Mesenchymal stem cell (in vitro differentiated cells and primary cell): ENCODE measurements at regions not wholly inside any gene's neighbourhood (a gene's known extent, or its start where the extent isn't known, plus 50 kb on each side); places are given as distances from the start of the nearest gene placed in this dataset.

ENCODE experiments used
- DNase-seq: peaks from one replicate; pipeline ENCODE4 v3.0.0-alpha.2; 2013
- H2AFZ ChIP-seq: one replicate; pipeline ENCODE4 v1.6.1; 2013; ENCODE audit warnings: low read depth, mild to moderate bottlenecking, control low read depth, inconsistent platforms, low read length, moderate library complexity
- H2AK5ac ChIP-seq: 2 replicates; pipeline ENCODE4 v1.6.1; 2013; ENCODE audit warnings: low read length, moderate library complexity, mild to moderate bottlenecking, inconsistent platforms; ENCODE audit not compliant: severe bottlenecking
- H2BK120ac ChIP-seq: one replicate; pipeline ENCODE4 v1.6.1; 2013; ENCODE audit warnings: low read depth, mild to moderate bottlenecking, inconsistent platforms, low read length, moderate library complexity
- H2BK12ac ChIP-seq, 2 experiments: one replicate each; pipeline ENCODE4 v1.6.1; 2013; ENCODE audit warnings: inconsistent platforms in 2 of 2, low read length in 2 of 2, mild to moderate bottlenecking in 2 of 2, moderate library complexity in 2 of 2, control low read depth in 1 of 2
- H2BK15ac ChIP-seq: one replicate; pipeline ENCODE4 v1.6.1; 2013; ENCODE audit warnings: mild to moderate bottlenecking, low read depth, inconsistent platforms; ENCODE audit not compliant: poor library complexity, severe bottlenecking
- H2BK5ac ChIP-seq: 2 replicates; pipeline ENCODE4 v1.6.1; 2013; ENCODE audit warnings: low read depth, mild to moderate bottlenecking, low read length, control low read depth, inconsistent platforms; ENCODE audit not compliant: poor library complexity, severe bottlenecking
- H3K14ac ChIP-seq, 2 experiments: one replicate each; pipeline ENCODE4 v1.6.1; 2013; ENCODE audit warnings: inconsistent platforms in 2 of 2, low read length in 2 of 2, control low read depth in 1 of 2, mild to moderate bottlenecking in 1 of 2, moderate library complexity in 1 of 2
- H3K18ac ChIP-seq, 2 experiments: one replicate each; pipeline ENCODE4 v1.6.1; 2013; ENCODE audit warnings: inconsistent platforms in 2 of 2, low read length in 2 of 2, control low read depth in 1 of 2, low read depth in 1 of 2, mild to moderate bottlenecking in 1 of 2
- H3K23ac ChIP-seq, 2 experiments: one replicate each; pipeline ENCODE4 v1.6.1; 2013; ENCODE audit warnings: inconsistent platforms in 2 of 2, low read length in 2 of 2, mild to moderate bottlenecking in 2 of 2, moderate library complexity in 2 of 2, control low read depth in 1 of 2
- H3K27ac ChIP-seq: 2 replicates; pipeline ENCODE4 v1.5.1; 2013; ENCODE audit warnings: mild to moderate bottlenecking, moderate library complexity, low read length, control low read depth, inconsistent platforms; ENCODE audit not compliant: poor library complexity, severe bottlenecking
- H3K27me3 ChIP-seq, 2 experiments: 2 replicates each; pipeline versions ENCODE4 v1.6.1 to v1.7.0; 2013; ENCODE audit warnings: low read length in 2 of 2, mild to moderate bottlenecking in 2 of 2, moderate library complexity in 2 of 2, control low read depth in 1 of 2, inconsistent platforms in 1 of 2; ENCODE audit not compliant: control insufficient read depth in 1 of 2, insufficient read depth in 1 of 2
- H3K36me3 ChIP-seq, 2 experiments: 2 replicates each; pipeline versions ENCODE4 v1.6.1 to v1.7.0; 2013; ENCODE audit warnings: low read length in 2 of 2, control low read depth in 1 of 2, inconsistent platforms in 1 of 2, low read depth in 1 of 2, mild to moderate bottlenecking in 1 of 2; ENCODE audit not compliant: insufficient read depth in 2 of 2, control insufficient read depth in 1 of 2
- H3K4ac ChIP-seq, 2 experiments: one replicate each; pipeline ENCODE4 v1.6.1; 2013; ENCODE audit warnings: inconsistent platforms in 2 of 2, low read length in 2 of 2, mild to moderate bottlenecking in 2 of 2, moderate library complexity in 2 of 2, control low read depth in 1 of 2, low read depth in 1 of 2
- H3K4me1 ChIP-seq: 2 replicates; pipeline ENCODE4 v1.6.1; 2013; ENCODE audit warnings: low read depth, low read length, control low read depth; ENCODE audit not compliant: control insufficient read depth, insufficient read depth
- H3K4me2 ChIP-seq: 2 replicates; pipeline ENCODE4 v1.6.1; 2013; ENCODE audit warnings: low read length, mild to moderate bottlenecking, inconsistent platforms; ENCODE audit not compliant: poor library complexity, severe bottlenecking
- H3K4me3 ChIP-seq, 2 experiments: 2 replicates each; pipeline versions ENCODE4 v1.5.1 to v1.7.0; 2013; ENCODE audit warnings: low read length in 2 of 2, mild to moderate bottlenecking in 2 of 2, control low read depth in 1 of 2, low read depth in 1 of 2; ENCODE audit not compliant: insufficient read depth in 1 of 2
- H3K79me1 ChIP-seq: replicated peaks from 2 replicates; pipeline ENCODE4 v1.6.1; 2013; ENCODE audit warnings: mild to moderate bottlenecking, control low read depth, low read length, inconsistent platforms; ENCODE audit not compliant: poor library complexity, severe bottlenecking
- H3K9ac ChIP-seq: 2 replicates; pipeline ENCODE4 v1.7.0; 2013; ENCODE audit warnings: mild to moderate bottlenecking, low read length, moderate library complexity
- H3K9me3 ChIP-seq: 2 replicates; pipeline ENCODE4 v1.7.0; 2013; ENCODE audit warnings: mild to moderate bottlenecking, low read length; ENCODE audit not compliant: control insufficient read depth
- H4K8ac ChIP-seq: one replicate; pipeline ENCODE4 v1.6.1; 2013; ENCODE audit warnings: inconsistent platforms, mild to moderate bottlenecking, low read length, moderate library complexity
- H4K91ac ChIP-seq: one replicate; pipeline ENCODE4 v1.6.1; 2013; ENCODE audit warnings: mild to moderate bottlenecking, low read length, inconsistent platforms
- WGBS: methylation state at CpG from one replicate; pipeline ENCODE4 v1.1.7; 2013; ENCODE audit warnings: mixed read lengths; 5-methylcytosine and 5-hydroxymethylcytosine counted together

DNA sequence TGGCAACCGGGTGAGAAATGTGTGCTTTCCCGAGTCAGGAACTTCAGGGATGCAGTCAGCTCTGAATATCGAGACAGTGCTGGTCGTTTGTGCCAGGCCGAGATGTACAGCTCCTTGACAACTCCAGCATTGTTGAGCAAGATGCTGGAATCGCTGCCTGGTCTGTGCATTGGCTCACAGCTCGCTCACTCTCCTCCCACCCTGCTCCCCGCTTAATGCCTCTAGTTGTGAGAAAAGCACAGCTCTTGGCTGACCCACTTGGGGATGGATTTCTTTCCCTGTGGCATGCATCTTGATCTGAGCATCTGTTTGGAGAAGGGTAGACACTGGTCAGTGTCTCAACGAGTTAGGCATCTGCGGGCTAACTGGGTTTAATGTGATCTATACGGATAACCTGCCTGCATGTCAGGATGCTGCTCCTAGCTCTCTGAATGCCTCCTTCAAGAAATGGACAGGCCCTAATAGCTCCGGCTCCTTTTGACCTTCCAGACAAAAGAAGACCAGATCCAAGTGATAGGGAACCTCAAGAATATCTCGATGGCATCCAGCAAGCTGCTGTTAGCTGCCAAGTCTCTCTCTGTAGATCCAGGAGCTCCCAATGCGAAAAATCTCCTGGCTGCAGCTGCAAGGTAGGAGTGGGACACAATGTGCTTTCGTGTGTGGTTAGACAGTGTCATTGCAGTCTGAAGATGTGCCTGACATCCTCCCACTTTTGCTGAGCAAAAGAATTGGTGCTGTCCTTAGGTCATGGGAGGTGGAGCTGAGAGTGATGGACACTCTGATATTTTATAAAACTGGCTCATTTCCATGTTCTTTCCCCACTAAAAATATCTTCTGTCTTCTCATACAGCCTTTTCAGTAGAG, 302.2 kb upstream of the TPM1 start:
- H4K8ac ChIP-seq, result no peak overlapping the region

GRCh38 chr15:62741106-62741505, 301.4 kb upstream of the TPM1 start:
- Histone ChIP-seq H3K9me3 (no peaks in the 10 kb centered on the region), H3K18ac (no peak overlapping the region)
- 100% methylated on average over 2 of the region's 2 CpGs for WGBS

More for the DNA sequence above, 302.2 kb upstream of the TPM1 start:
- no peak overlapping the region for H3K14ac ChIP-seq
- H3K4ac ChIP-seq, result no peak overlapping the region
- no peak overlapping the region for H4K91ac ChIP-seq
- H2AK5ac ChIP-seq, result peak overlapping the region; percentile 25
- no peaks in the 10 kb centered on the region for H3K27me3 ChIP-seq
- 92% methylated on average over 15 of the region's 15 CpGs for WGBS
- H2AFZ ChIP-seq, result no peak overlapping the region
- no peak for DNase-seq
- H3K23ac ChIP-seq, result no peak overlapping the region
- no peaks in the 10 kb centered on the region for H3K9me3 ChIP-seq
- H2BK12ac ChIP-seq, result peak overlapping the region in 1 of 2 experiments; percentile 49
- peaks cover 13 to 42% of the 10 kb centered on the region in 2 experiments for H3K36me3 ChIP-seq
- no peak overlapping the region for H2BK15ac ChIP-seq
- peaks cover 11% of the 10 kb centered on the region for H3K4me1 ChIP-seq
- no peak overlapping the region for H2BK120ac ChIP-seq
- no peak overlapping the region for H3K4me3 ChIP-seq
- no peak overlapping the region for H3K4me2 ChIP-seq
- no peak overlapping the region for H3K27ac ChIP-seq
- H3K9ac ChIP-seq, result no peak overlapping the region
- no peak overlapping the region for H2BK5ac ChIP-seq
- no peak overlapping the region for H3K18ac ChIP-seq
- H3K79me1 ChIP-seq, result no peaks in the 10 kb centered on the region

DNA sequence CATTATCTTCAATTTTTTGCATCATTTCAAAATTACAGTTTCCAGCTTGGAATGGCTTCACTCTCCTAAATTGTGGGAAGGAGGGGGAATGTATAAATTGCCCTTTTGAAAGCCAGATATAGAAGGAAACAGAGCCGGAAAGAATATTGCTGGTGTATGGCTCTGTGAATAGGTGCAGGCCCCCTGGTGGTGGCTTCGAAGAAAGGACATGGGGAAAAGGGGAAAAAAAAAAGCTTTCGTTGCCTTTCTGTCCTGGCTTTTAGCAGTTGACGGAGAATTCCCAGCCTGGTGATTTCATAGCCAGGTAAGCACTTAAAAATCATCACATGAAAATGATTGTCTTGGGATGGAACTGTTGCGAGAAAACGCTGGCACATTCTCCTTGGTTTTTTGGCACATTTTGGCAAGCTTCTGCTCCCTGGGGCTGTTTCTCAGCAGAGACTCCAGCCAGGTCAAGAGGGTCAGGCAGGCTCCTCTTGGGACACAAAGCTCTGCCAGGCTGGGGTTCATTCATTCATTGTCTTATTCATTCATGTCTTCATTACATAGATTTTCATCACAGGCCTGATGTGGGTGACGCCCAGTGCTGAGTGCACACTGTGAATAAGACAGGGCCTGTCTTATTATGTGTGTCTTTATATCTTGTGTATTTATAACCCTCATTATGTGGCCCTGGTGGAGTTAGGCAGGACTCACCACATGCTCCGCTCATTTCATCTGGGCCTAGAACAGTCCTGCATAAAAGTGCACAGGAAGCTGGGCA, 300.0 kb upstream of the TPM1 start:
- H2BK15ac ChIP-seq, result no peak overlapping the region
- H3K18ac ChIP-seq, result peak overlapping the region in 1 of 2 experiments; percentile 7
- H4K91ac ChIP-seq, result no peak overlapping the region
- H3K9ac ChIP-seq, result peak overlapping the region; percentile 85
- no peak overlapping the region for H2BK5ac ChIP-seq
- H2BK120ac ChIP-seq, result no peak overlapping the region
- H3K36me3 ChIP-seq, result peaks cover 4 to 33% of the 10 kb centered on the region in 2 experiments
- no peak overlapping the region for H3K4me2 ChIP-seq
- peaks cover 11% of the 10 kb centered on the region for H3K4me1 ChIP-seq
- peak overlapping the region; percentile 27 for H3K27ac ChIP-seq
- H3K14ac ChIP-seq, result no peak overlapping the region
- H3K9me3 ChIP-seq, result no peaks in the 10 kb centered on the region
- DNase-seq, result peak; percentile 89
- 24% methylated on average over 8 of the region's 8 CpGs for WGBS
- H3K4ac ChIP-seq, result no peak overlapping the region
- H2BK12ac ChIP-seq, result peak overlapping the region in 1 of 2 experiments; percentile 15
- H3K27me3 ChIP-seq, result no peaks in the 10 kb centered on the region
- H3K4me3 ChIP-seq, result no peak overlapping the region
- no peak overlapping the region for H2AFZ ChIP-seq
- H3K23ac ChIP-seq, result no peak overlapping the region
- H2AK5ac ChIP-seq, result no peak overlapping the region
- H4K8ac ChIP-seq, result no peak overlapping the region
- H3K79me1 ChIP-seq, result no peaks in the 10 kb centered on the region

More at GRCh38 chr15:62741106-62741505, 301.4 kb upstream of the TPM1 start:
- Histone ChIP-seq H3K27me3 (no peaks in the 10 kb centered on the region), H3K23ac (no peak overlapping the region), H2AFZ (no peak overlapping the region), H4K91ac (no peak overlapping the region), H3K4me2 (no peak overlapping the region), H3K4ac (no peak overlapping the region), H3K9ac (no peak overlapping the region), H4K8ac (no peak overlapping the region), H3K4me1 (peaks cover 11% of the 10 kb centered on the region), H3K4me3 (no peak overlapping the region), H3K14ac (no peak overlapping the region), H2BK5ac (no peak overlapping the region), H2BK120ac (no peak overlapping the region), H3K79me1 (no peaks in the 10 kb centered on the region), H3K36me3 (peaks cover 13 to 41% of the 10 kb centered on the region in 2 experiments), H2AK5ac (peak overlapping the region; percentile 67), H3K27ac (no peak overlapping the region), H2BK12ac (no peak overlapping the region), H2BK15ac (no peak overlapping the region)
- DNase-seq, result no peak

GRCh38 chr15:62745621-62746225, 296.8 kb upstream of the TPM1 start:
- no peak overlapping the region for H3K18ac ChIP-seq
- no peak overlapping the region for H2BK15ac ChIP-seq
- no peaks in the 10 kb centered on the region for H3K79me1 ChIP-seq
- H3K4me3 ChIP-seq, result no peak overlapping the region
- H3K36me3 ChIP-seq, result peaks cover 0 to 15% of the 10 kb centered on the region in 2 experiments
- no peaks in the 10 kb centered on the region for H3K9me3 ChIP-seq
- no peak overlapping the region for H3K9ac ChIP-seq
- H3K27me3 ChIP-seq, result no peaks in the 10 kb centered on the region
- no peak overlapping the region for H3K4me2 ChIP-seq
- H2BK12ac ChIP-seq, result no peak overlapping the region
- no peak overlapping the region for H3K4ac ChIP-seq
- no peak overlapping the region for H3K27ac ChIP-seq
- DNase-seq, result peak; percentile 13
- H3K4me1 ChIP-seq, result peaks cover 3% of the 10 kb centered on the region
- no peak overlapping the region for H3K14ac ChIP-seq
- 96% methylated on average over 4 of the region's 8 CpGs for WGBS
- no peak overlapping the region for H2BK120ac ChIP-seq
- H2BK5ac ChIP-seq, result no peak overlapping the region
- no peak overlapping the region for H3K23ac ChIP-seq
- H4K8ac ChIP-seq, result no peak overlapping the region
- no peak overlapping the region for H2AK5ac ChIP-seq
- H4K91ac ChIP-seq, result no peak overlapping the region
- no peak overlapping the region for H2AFZ ChIP-seq
